GM10248 (cell line): ENCODE measurements at regions not wholly inside any gene's neighbourhood (a gene's known extent, or its start where the extent isn't known, plus 50 kb on each side); places are given as distances from the start of the nearest gene placed in this dataset.

Experiments
- CTCF ChIA-PET: fragments of 300-600 bp; sonication (Branson Sonifier 250); formaldehyde crosslinking; extraction: SDS; loops from one replicate; lab custom pipeline; 2021; ENCODE audit warnings: antibody characterized with exemption; lab: Yijun Ruan, JAX
- POLR2A ChIA-PET: fragments of 350-650 bp; sonication (Branson Sonifier 250); formaldehyde crosslinking; extraction: SDS; loops from one replicate; lab custom pipeline; 2020; ENCODE audit warnings: antibody characterized with exemption; lab: Yijun Ruan, JAX
- DNase-seq: peaks from one replicate; pipeline ENCODE4 v3.0.0; 2012; ENCODE audit errors: extremely low spot score
- TF ChIP-seq, protein P1 (sequence below): IDR thresholded peaks from 2 replicates; pipeline ENCODE4 v1.5.1; 2012; ENCODE audit warnings: mild to moderate bottlenecking, low read depth; ENCODE audit errors: extremely low read depth, missing control alignments, control extremely low read depth

DNA sequence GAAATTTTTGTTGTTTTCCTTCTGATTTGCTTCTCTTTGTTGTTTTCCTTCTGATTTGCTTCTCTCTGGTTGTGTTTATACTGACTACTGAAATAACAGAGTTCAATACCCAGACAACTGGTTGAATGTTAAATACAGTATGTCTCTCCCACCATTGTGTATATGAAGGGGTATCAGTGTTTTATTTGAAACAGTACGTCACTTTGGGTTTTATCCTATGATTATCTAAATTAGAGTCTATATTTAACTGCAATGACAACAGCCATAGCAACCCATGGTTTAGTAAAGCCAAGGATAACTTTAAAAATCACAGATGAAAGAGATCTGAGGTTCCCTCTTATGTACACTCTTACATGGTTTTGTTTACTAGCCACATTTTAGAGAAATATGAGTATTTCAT is 141.3 kb downstream of the GNAT3 start:
- CTCF ChIA-PET: no interaction called here
- DNase-seq: no peak
- POLR2A ChIA-PET: no interaction called here
- TF ChIP-seq, protein P1, sequence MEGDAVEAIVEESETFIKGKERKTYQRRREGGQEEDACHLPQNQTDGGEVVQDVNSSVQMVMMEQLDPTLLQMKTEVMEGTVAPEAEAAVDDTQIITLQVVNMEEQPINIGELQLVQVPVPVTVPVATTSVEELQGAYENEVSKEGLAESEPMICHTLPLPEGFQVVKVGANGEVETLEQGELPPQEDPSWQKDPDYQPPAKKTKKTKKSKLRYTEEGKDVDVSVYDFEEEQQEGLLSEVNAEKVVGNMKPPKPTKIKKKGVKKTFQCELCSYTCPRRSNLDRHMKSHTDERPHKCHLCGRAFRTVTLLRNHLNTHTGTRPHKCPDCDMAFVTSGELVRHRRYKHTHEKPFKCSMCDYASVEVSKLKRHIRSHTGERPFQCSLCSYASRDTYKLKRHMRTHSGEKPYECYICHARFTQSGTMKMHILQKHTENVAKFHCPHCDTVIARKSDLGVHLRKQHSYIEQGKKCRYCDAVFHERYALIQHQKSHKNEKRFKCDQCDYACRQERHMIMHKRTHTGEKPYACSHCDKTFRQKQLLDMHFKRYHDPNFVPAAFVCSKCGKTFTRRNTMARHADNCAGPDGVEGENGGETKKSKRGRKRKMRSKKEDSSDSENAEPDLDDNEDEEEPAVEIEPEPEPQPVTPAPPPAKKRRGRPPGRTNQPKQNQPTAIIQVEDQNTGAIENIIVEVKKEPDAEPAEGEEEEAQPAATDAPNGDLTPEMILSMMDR: no peak

DNA sequence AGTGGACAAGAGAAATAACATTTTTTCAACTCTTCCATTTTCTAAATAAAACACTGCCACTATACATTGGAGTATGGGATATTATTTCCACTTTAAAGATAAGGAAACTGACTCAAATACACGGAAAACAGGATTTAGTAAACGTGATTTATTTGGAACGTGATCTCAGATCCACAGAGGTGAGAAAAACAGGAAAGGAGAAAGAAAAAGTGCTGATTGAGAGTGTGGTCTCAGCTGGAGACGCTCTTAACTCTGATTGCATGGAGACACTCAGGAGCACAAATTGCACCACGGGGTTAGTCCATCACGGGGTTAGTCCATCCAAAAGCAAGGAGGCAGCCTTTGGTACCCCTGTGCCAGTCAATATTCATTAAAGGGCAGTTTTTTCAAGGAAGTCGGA is 142.5 kb downstream of the GNAT3 start:
- ChIA-PET CTCF (no interaction called here), POLR2A (no interaction called here)
- DNase-seq: no peak
- TF ChIP-seq, protein P1: no peak

DNA sequence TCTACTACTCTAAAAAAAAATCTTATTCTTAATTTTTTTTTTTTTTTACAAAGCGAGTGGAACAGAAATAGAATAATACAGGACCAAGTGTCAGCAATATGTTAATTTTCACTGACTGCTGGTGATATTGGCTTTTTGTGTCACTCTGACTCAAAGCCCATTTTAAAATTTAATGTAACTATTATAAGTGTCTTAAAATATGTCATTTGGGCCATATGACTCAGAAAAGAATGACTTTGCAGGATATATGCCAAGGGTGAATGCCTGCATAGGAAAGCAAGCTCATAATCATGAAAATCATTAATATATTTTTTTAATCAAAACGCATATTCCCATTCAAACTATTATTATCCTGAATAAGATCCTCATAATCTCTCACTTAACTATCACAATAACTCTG is 149.2 kb downstream of the GNAT3 start:
- ChIA-PET POLR2A (no interaction called here), CTCF (no interaction called here)
- no peak for DNase-seq
- TF ChIP-seq, protein P1: no peak

DNA sequence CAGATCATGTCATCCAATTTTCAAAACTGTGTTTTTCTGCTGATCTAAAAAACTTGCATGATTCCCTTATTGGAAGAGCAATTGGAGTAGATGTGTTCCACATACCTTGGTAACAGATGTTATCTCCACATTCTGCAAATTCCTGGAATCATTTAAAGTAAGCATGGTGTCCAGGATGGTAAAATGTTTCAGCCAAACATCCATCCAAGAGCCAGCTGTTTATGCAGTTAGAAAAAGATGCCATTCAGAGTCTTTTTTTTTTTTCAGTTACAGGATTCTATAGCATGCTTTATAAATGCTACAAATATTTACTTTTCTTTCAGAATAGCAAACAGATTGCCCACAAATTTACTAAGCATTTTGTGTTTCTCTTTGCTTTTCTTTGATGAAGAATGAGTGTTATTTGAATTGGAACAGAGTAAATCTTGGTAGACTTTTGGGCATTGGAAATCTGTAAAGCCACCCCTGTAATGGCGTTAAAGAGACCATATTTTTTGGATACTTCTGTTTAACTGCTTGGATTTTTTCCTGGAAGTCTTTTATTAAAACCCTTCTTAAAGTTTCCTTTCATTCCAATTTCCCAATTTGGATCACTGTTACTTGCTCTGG is 149.8 kb downstream of the GNAT3 start:
- TF ChIP-seq, protein P1: no peak
- ChIA-PET CTCF (no interaction called here), POLR2A (no interaction called here)
- no peak for DNase-seq

DNA sequence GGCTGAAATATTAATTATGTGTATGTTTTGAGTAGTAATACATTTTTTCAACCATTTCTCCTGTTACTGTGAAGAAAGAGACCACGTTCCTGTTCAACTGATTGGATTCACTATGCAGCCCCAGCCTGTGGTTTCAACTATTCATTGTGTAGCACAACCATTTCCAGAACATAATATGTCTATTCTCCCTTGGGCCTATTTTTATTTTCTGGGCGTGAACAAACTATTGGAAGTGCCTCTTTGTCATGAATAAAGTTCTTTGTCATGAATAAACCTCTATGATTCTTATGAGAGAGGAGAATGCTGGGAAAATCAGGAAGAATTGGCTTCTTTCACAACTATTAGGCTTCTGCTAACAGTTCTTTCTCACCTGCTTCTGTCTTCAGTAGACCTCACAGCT is 152.4 kb downstream of the GNAT3 start:
- no peak for DNase-seq
- TF ChIP-seq, protein P1: no peak
- CTCF ChIA-PET: interaction anchor here (1.2 kb wide), 1 partner anchor 19 kb away, joined by 3 read pairs; no protein-coding TSS in a partner anchor
- POLR2A ChIA-PET: no interaction called here

DNA sequence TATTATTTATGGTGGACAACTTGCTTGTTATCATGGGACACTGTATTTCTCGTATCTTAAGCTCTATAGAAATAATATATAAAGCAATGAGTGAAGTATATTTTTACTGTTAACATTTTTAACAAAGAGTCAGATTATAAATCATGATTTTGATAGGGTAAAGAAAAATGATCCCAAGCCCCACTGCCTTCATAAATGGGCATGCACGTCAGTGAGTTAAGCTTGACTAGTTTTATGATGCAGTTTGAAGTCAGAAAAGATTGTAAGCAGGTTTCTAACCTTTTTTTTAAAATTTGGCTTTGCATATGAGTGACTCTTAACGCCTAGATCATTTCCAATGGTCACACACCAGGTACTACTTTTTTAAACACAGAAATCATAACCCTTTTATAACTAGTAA is 152.8 kb downstream of the GNAT3 start:
- POLR2A ChIA-PET: no interaction called here
- TF ChIP-seq, protein P1: no peak

More for the DNA sequence above, 152.8 kb downstream of the GNAT3 start:
- DNase-seq: no peak
- CTCF ChIA-PET: interaction anchor here (1.2 kb wide), 1 partner anchor 19 kb away, joined by 3 read pairs; no protein-coding TSS in a partner anchor
